Hepatocyte (in vitro differentiated cells): ENCODE measurements at regions not wholly inside any gene's neighbourhood (a gene's known extent, or its start where the extent isn't known, plus 50 kb on each side); places are given as distances from the start of the nearest gene placed in this dataset.

ENCODE experiments used
- EZH2phosphoT487 ChIP-seq: fragments of 200-600 bp; sonication (generic); IDR thresholded peaks from one replicate; pipeline ENCODE4 v1.6.1; 2018; ENCODE audit warnings: antibody characterized with exemption, mild to moderate bottlenecking, low read depth, moderate library complexity; ENCODE audit not compliant: unreplicated experiment, severe bottlenecking
- TF ChIP-seq, protein P1 (sequence below): fragments of 200-600 bp; sonication (generic); IDR thresholded peaks from 2 replicates; pipeline ENCODE4 v1.5.1; 2016; ENCODE audit warnings: antibody characterized with exemption, mild to moderate bottlenecking; ENCODE audit not compliant: poor library complexity

- TF ChIP-seq, protein P1, sequence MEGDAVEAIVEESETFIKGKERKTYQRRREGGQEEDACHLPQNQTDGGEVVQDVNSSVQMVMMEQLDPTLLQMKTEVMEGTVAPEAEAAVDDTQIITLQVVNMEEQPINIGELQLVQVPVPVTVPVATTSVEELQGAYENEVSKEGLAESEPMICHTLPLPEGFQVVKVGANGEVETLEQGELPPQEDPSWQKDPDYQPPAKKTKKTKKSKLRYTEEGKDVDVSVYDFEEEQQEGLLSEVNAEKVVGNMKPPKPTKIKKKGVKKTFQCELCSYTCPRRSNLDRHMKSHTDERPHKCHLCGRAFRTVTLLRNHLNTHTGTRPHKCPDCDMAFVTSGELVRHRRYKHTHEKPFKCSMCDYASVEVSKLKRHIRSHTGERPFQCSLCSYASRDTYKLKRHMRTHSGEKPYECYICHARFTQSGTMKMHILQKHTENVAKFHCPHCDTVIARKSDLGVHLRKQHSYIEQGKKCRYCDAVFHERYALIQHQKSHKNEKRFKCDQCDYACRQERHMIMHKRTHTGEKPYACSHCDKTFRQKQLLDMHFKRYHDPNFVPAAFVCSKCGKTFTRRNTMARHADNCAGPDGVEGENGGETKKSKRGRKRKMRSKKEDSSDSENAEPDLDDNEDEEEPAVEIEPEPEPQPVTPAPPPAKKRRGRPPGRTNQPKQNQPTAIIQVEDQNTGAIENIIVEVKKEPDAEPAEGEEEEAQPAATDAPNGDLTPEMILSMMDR: no peak
- TF ChIP-seq EZH2phosphoT487: no peak
Measured at GRCh38 chr5:101687349-101687985, 608.6 kb downstream of the SLCO4C1 start.
